ENCODE measurements at regions not wholly inside any gene's neighbourhood (a gene's known extent, or its start where the extent isn't known, plus 50 kb on each side); places are given as distances from the start of the nearest gene placed in this dataset.

DNA sequence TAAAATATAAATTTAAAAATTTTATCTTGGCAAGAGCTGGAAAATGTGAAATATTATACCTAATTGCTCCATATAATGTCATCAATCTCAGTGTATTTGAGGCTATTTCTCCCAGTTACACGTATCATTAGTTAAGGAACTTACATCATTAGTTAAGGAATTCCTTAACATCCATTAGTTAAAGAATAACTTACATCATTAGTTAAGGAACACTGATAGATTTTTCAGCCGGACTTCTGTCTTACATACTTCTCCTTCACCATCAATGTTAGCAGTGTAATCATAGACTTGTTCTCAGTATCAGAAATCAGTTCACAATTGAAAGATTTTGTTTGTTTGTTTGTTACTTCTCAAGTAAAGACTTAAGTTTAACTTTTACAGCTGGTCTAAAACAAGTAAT is 524.4 kb upstream of the CHD1 start:
- no peak overlapping the region for H3K4me2 ChIP-seq (ENCODE audit: insufficient read depth, low read length)
- H3K9me3 ChIP-seq (ENCODE audit: low read depth, low read length): no peaks in the 10 kb centered on the region
- DNase-seq (ENCODE audit: insufficient read length, low spot score, missing footprints): no peak
- H3K79me2 ChIP-seq (ENCODE audit: insufficient read depth, low read length): no peaks in the 10 kb centered on the region
- no peaks in the 10 kb centered on the region for H4K20me1 ChIP-seq (ENCODE audit: insufficient read depth, low read length)
- no peak overlapping the region for H3K4me3 ChIP-seq (ENCODE audit: insufficient read depth, low read length)
- no peaks in the 10 kb centered on the region for H3K36me3 ChIP-seq (ENCODE audit: insufficient read depth, low read length)
- no peaks in the 10 kb centered on the region for H3K4me1 ChIP-seq (ENCODE audit: insufficient read depth, low read length)
- TF ChIP-seq, protein P1, sequence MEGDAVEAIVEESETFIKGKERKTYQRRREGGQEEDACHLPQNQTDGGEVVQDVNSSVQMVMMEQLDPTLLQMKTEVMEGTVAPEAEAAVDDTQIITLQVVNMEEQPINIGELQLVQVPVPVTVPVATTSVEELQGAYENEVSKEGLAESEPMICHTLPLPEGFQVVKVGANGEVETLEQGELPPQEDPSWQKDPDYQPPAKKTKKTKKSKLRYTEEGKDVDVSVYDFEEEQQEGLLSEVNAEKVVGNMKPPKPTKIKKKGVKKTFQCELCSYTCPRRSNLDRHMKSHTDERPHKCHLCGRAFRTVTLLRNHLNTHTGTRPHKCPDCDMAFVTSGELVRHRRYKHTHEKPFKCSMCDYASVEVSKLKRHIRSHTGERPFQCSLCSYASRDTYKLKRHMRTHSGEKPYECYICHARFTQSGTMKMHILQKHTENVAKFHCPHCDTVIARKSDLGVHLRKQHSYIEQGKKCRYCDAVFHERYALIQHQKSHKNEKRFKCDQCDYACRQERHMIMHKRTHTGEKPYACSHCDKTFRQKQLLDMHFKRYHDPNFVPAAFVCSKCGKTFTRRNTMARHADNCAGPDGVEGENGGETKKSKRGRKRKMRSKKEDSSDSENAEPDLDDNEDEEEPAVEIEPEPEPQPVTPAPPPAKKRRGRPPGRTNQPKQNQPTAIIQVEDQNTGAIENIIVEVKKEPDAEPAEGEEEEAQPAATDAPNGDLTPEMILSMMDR (IDR thresholded peaks at IDR 0.05; ENCODE audit: extremely low read depth, low read depth, low read length): no peak
- no peaks in the 10 kb centered on the region for H3K27me3 ChIP-seq (ENCODE audit: insufficient read depth, low read length)
- H2AFZ ChIP-seq (ENCODE audit: low read length): no peak overlapping the region
- H3K27ac ChIP-seq (ENCODE audit: low read depth, low read length): no peak overlapping the region

DNA sequence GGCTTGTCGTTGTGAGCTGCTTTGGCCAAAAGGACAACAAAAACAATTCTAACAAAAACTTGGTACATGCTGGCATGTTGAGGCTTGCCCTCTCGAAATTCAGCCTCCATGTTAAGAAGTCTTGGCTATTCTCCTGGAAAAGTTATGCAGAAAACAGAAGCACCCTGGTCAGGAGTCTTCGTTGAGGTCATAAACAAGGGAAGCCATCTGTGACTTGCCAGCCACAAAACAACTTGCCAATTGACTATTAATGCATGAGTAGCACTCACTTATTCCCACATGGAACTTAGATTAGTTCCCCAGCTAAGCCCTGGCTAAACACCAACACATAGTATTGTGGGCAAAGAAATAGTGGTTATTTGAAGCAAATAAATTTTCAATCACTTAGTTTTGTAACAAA is 521.0 kb upstream of the CHD1 start:
- Histone ChIP-seq H3K4me3 (ENCODE audit: insufficient read depth, low read length) (no peak overlapping the region), H3K27me3 (ENCODE audit: insufficient read depth, low read length) (no peaks in the 10 kb centered on the region), H3K36me3 (ENCODE audit: insufficient read depth, low read length) (no peaks in the 10 kb centered on the region), H4K20me1 (ENCODE audit: insufficient read depth, low read length) (no peaks in the 10 kb centered on the region), H3K9me3 (ENCODE audit: low read depth, low read length) (no peaks in the 10 kb centered on the region), H3K79me2 (ENCODE audit: insufficient read depth, low read length) (no peaks in the 10 kb centered on the region), H3K4me2 (ENCODE audit: insufficient read depth, low read length) (no peak overlapping the region), H3K27ac (ENCODE audit: low read depth, low read length) (no peak overlapping the region), H2AFZ (ENCODE audit: low read length) (no peak overlapping the region), H3K4me1 (ENCODE audit: insufficient read depth, low read length) (no peaks in the 10 kb centered on the region)
- DNase-seq (ENCODE audit: insufficient read length, low spot score, missing footprints): no peak
- TF ChIP-seq, protein P1 (IDR thresholded peaks at IDR 0.05; ENCODE audit: extremely low read depth, low read depth, low read length): no peak

DNA sequence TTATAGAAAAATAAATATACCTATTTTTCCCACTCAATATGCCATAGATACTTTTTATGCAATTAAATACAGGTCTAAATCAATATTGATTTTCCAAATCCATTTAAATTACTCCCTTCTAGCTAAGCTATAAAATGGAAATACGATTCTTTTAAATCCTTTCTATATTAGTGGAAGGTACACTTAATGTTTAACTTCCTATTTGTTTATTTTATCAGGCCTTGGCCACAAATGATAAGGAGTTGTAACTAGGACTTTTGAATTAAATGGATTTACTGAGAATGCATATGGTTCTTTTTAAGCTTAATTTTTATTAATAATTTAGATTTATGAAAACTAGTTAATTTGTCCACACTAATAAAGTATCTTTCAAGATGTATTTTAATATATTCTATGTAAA is 517.0 kb upstream of the CHD1 start:
- TF ChIP-seq, protein P1 (IDR thresholded peaks at IDR 0.05; ENCODE audit: extremely low read depth, low read depth, low read length): no peak
- no peak overlapping the region for H2AFZ ChIP-seq (ENCODE audit: low read length)
- peaks cover 2% of the 10 kb centered on the region for H3K9me3 ChIP-seq (ENCODE audit: low read depth, low read length)
- no peak overlapping the region for H3K27ac ChIP-seq (ENCODE audit: low read depth, low read length)
- H3K4me1 ChIP-seq (ENCODE audit: insufficient read depth, low read length): no peaks in the 10 kb centered on the region
- no peaks in the 10 kb centered on the region for H4K20me1 ChIP-seq (ENCODE audit: insufficient read depth, low read length)
- H3K4me2 ChIP-seq (ENCODE audit: insufficient read depth, low read length): no peak overlapping the region
- no peak for DNase-seq (ENCODE audit: insufficient read length, low spot score, missing footprints)
- no peaks in the 10 kb centered on the region for H3K27me3 ChIP-seq (ENCODE audit: insufficient read depth, low read length)
- H3K79me2 ChIP-seq (ENCODE audit: insufficient read depth, low read length): no peaks in the 10 kb centered on the region
- no peak overlapping the region for H3K4me3 ChIP-seq (ENCODE audit: insufficient read depth, low read length)
- no peaks in the 10 kb centered on the region for H3K36me3 ChIP-seq (ENCODE audit: insufficient read depth, low read length)

DNA sequence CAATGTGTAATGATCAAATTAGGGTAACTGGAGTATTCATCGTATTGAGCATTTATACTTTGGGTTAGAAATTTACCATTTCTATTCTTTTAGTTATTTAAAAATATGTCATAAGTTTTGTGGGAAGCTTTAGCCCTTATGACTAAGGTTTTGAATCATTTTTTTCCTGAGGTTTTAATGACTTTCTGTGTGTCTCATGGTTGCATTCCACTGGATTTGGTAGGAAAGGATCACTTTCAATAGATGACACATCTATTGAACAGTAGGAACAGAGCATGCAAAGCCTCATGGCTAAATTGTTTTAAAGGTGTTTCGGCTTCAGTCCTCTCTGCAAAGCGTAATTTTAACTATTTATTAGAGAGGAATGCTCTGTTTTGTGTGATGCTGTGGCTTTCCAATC is 512.4 kb upstream of the CHD1 start:
- TF ChIP-seq, protein P1 (IDR thresholded peaks at IDR 0.05; ENCODE audit: extremely low read depth, low read depth, low read length): no peak

More for the DNA sequence above, 512.4 kb upstream of the CHD1 start:
- DNase-seq (ENCODE audit: insufficient read length, low spot score, missing footprints): no peak
- Histone ChIP-seq H3K4me1 (ENCODE audit: insufficient read depth, low read length) (no peaks in the 10 kb centered on the region), H3K79me2 (ENCODE audit: insufficient read depth, low read length) (no peaks in the 10 kb centered on the region), H3K4me2 (ENCODE audit: insufficient read depth, low read length) (no peak overlapping the region), H3K4me3 (ENCODE audit: insufficient read depth, low read length) (no peak overlapping the region), H4K20me1 (ENCODE audit: insufficient read depth, low read length) (no peaks in the 10 kb centered on the region), H3K9me3 (ENCODE audit: low read depth, low read length) (peaks cover 2% of the 10 kb centered on the region), H3K27ac (ENCODE audit: low read depth, low read length) (no peak overlapping the region), H3K36me3 (ENCODE audit: insufficient read depth, low read length) (no peaks in the 10 kb centered on the region), H3K27me3 (ENCODE audit: insufficient read depth, low read length) (no peaks in the 10 kb centered on the region), H2AFZ (ENCODE audit: low read length) (no peak overlapping the region)
